GM21381 (cell line): ENCODE measurements at regions not wholly inside any gene's neighbourhood (a gene's known extent, or its start where the extent isn't known, plus 50 kb on each side); places are given as distances from the start of the nearest gene placed in this dataset.
"Not testable (repeated sequence)": the region's sequence is repeated elsewhere in the genome, so short reads cannot be mapped to it uniquely, and the experiment has no call there.

Experiments used
- ATAC-seq: cut with Tn5 transposase; IDR thresholded peaks from one replicate; pipeline ENCODE4 v1.9.1; 2021; ENCODE audit warnings: mild to moderate bottlenecking, moderate library complexity; ENCODE audit not compliant: unreplicated experiment

- no peak for ATAC-seq
Observed at GRCh38 chr5:50898966-50899365, 232.5 kb downstream of the PARP8 start.

GRCh38 chr5:50900952-50901510, 234.6 kb downstream of the PARP8 start:
- ATAC-seq: no peak

- ATAC-seq: no peak
Observed at GRCh38 chr5:50903651-50904050, 237.2 kb downstream of the PARP8 start.

- no peak for ATAC-seq
Observed at GRCh38 chr5:50905996-50906570, 239.6 kb downstream of the PARP8 start.

- not testable (repeated sequence) for ATAC-seq
Observed at GRCh38 chr5:50920160-50920559, 253.7 kb downstream of the PARP8 start.

GRCh38 chr5:50921366-50922133, 255.1 kb downstream of the PARP8 start:
- ATAC-seq: no peak

- ATAC-seq: not testable (repeated sequence)
Observed at GRCh38 chr5:50922134-50922941, 255.9 kb downstream of the PARP8 start.

- no peak for ATAC-seq
Observed at GRCh38 chr5:50922942-50923767, 256.7 kb downstream of the PARP8 start.

GRCh38 chr5:50923768-50924494, 257.5 kb downstream of the PARP8 start:
- ATAC-seq: no peak

GRCh38 chr5:50927953-50928352, 261.5 kb downstream of the PARP8 start:
- ATAC-seq: no peak

GRCh38 chr5:50929174-50929573, 262.7 kb downstream of the PARP8 start:
- ATAC-seq: no peak

GRCh38 chr5:50934343-50934742, 267.9 kb downstream of the PARP8 start:
- no peak for ATAC-seq

GRCh38 chr5:50945139-50945538, 278.7 kb downstream of the PARP8 start:
- ATAC-seq: no peak

GRCh38 chr5:50947906-50948683, 281.7 kb downstream of the PARP8 start:
- ATAC-seq: no peak

- no peak for ATAC-seq
Observed at GRCh38 chr5:50953290-50953689, 286.9 kb downstream of the PARP8 start.

- ATAC-seq: no peak
Observed at GRCh38 chr5:50958852-50959457, 292.5 kb downstream of the PARP8 start.

GRCh38 chr5:50962934-50963872, 296.8 kb downstream of the PARP8 start:
- ATAC-seq: peak; percentile 82
